Stimulated activated naive CD4-positive, alpha-beta T cell treated with Interleukin-2 at 50 U/mL for 16 hours (primary cell): ENCODE measurements at regions not wholly inside any gene's neighbourhood (a gene's known extent, or its start where the extent isn't known, plus 50 kb on each side); places are given as distances from the start of the nearest gene placed in this dataset.

Experiments used
- DNase-seq: peaks from one replicate; lab custom pipeline; 2025; lab: John Stamatoyannopoulos, UW

- DNase-seq, result no peak
Measured at GRCh38 chr11:128190312-128190711, 397.0 kb downstream of the ETS1 start.

GRCh38 chr11:128189823-128190222 lies 397.5 kb downstream of the ETS1 start:
- DNase-seq, result no peak

GRCh38 chr11:128188346-128189004 lies 398.9 kb downstream of the ETS1 start:
- DNase-seq, result no peak

GRCh38 chr11:128187835-128188234 lies 399.5 kb downstream of the ETS1 start:
- no peak for DNase-seq

GRCh38 chr11:128187377-128187776 lies 400.0 kb downstream of the ETS1 start:
- no peak for DNase-seq

- DNase-seq, result no peak
Measured at GRCh38 chr11:128184981-128185380, 402.4 kb downstream of the ETS1 start.

GRCh38 chr11:128182844-128183243 lies 404.5 kb downstream of the ETS1 start:
- no peak for DNase-seq

- no peak for DNase-seq
Measured at GRCh38 chr11:128181984-128182383, 405.4 kb downstream of the ETS1 start.

- DNase-seq, result no peak
Measured at GRCh38 chr11:128181088-128181480, 406.3 kb downstream of the ETS1 start.

- DNase-seq, result no peak
Measured at GRCh38 chr11:128180441-128181087, 406.8 kb downstream of the ETS1 start.

- no peak for DNase-seq
Measured at GRCh38 chr11:128179512-128179911, 407.8 kb downstream of the ETS1 start.

- DNase-seq, result no peak
Measured at GRCh38 chr11:128179039-128179438, 408.3 kb downstream of the ETS1 start.

- no peak for DNase-seq
Measured at GRCh38 chr11:128174465-128175291, 412.7 kb downstream of the ETS1 start.

- DNase-seq, result peak; percentile 79
Measured at GRCh38 chr11:128172046-128172878, 415.1 kb downstream of the ETS1 start.

- DNase-seq, result no peak
Measured at GRCh38 chr11:128171506-128171905, 415.9 kb downstream of the ETS1 start.

GRCh38 chr11:128165572-128165971 lies 421.8 kb downstream of the ETS1 start:
- DNase-seq, result no peak

- no peak for DNase-seq
Measured at GRCh38 chr11:128164080-128164741, 423.1 kb downstream of the ETS1 start.

- no peak for DNase-seq
Measured at GRCh38 chr11:128161994-128162393, 425.4 kb downstream of the ETS1 start.

- no peak for DNase-seq
Measured at GRCh38 chr11:128161436-128161835, 425.9 kb downstream of the ETS1 start.

- DNase-seq, result no peak
Measured at GRCh38 chr11:128158860-128159259, 428.5 kb downstream of the ETS1 start.
